M059J (cell line): ENCODE measurements at regions not wholly inside any gene's neighbourhood (a gene's known extent, or its start where the extent isn't known, plus 50 kb on each side); places are given as distances from the start of the nearest gene placed in this dataset.

ENCODE experiments used
- DNase-seq: peaks from one replicate; pipeline ENCODE4 v3.0.0-alpha.2; 2012; ENCODE audit warnings: low read depth

DNA sequence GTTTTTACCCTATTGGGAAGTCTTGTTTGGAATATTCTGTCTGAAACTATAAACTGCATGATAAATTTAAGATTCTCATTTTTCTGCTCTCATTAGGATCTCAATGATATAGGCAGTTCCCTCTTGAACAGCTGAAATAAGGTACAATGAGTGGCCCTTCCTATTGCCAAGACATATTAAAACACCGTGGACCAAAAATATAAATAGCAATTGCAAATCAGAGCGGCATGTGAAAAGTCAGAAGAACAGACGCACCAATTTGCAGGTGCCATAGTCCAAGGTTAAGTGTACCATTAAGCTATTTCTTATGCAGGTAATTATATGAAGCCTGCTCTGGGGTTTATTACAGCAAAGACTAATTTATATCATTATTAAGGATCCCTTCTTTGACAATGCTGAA, 920.8 kb upstream of the CELF2 start:
- DNase-seq, result no peak

DNA sequence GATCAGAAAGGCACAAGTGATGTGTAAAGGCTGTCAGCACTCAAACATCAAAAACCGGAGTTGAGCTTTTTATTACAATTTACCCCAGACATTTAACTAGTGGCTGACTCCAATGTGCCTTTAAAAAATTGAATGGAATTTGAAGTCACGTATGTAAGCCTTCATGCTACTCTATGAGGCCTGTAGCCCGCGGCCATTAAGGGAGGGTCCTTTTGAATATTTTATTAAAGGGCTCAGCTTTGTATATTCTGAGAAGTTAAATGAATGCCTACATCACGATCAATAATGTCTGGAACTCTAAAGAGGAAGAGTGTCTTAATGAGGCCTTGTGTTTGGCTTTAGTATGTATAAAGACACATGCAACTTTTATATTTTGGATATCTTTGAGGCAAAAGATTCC, 916.6 kb upstream of the CELF2 start:
- no peak for DNase-seq

DNA sequence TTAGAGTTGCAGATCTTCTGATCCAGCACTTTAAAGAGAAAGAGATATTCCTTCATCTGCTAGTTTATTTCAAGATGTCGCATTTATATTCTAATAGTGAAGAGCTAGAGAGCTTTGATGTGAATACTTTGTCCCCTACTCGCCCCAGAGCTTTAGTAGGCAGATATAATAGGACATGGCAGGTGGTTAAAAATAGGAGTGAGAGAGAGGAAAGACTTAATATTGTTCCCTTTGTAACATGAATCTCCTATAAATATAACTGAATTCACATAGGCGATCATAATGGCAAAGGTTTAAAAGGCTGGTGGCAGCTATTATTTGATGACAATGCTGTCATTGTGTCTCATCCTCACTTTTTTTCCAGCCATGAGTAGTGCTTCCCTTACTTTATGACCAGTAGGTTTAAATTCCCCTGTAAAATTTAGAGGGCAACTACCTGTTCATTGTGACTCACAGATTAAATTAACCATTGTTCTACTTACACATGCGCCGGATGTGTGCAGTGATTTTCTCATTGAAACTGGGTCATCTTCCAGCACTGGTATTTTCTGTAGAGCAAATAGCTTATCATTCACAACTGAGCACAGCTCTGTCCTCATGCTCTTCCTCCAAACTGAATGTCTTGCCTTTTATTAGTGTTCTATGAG, 906.7 kb upstream of the CELF2 start:
- no peak for DNase-seq

DNA sequence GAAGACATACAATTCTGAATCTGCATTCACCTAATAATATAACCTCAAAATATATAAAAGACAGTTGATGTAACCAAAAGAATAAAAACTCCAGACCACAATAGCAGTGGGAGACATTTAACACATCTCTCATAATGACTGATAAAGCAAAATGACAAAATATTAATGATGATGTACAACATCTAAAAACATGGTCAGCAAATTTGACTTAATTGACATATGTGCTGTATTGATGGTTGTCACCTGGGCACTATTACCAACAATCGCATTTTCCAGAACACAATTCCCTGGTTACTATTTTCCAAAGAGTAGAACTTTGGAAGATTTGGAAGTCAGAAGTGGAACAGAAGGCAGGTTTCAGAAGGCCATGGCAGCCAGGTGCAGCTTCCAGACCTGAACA, 899.5 kb upstream of the CELF2 start:
- no peak for DNase-seq

DNA sequence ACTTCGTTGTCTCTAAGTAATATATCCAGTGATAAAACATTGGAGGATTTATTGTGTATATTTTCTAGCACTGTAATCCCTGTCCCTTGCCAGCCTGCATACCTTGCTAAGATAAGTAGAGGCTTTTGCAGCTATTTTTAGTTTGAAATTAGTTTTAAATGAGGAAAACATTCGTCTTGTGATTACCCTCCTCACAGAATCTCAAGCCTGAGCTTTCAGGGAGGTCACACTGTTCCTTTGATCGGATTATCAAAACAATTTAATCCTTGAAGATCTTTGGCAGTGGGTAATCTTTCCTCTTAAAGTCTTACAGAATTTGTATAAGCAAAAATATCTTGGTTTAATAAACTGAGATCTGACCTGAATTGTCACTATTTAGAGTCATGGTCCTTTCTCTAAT, 897.0 kb upstream of the CELF2 start:
- DNase-seq, result no peak

DNA sequence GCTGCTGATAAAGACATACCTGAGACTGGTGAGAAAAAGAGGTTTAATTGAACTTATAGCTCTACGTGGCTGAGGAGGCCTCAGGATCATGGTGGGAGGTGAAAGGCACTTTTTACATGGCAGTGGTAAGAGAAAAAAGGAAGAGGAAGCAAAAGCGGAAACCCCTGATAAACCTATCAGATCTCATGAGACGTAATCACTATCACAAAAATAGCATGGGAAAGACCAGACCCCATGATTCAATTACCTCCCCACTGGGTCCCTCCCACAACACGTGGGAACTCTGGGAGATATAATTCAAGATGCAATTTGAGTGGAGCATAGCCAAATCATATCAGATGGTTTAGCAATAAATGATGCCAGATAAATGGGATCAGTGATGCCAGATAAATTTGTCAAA, 892.0 kb upstream of the CELF2 start:
- DNase-seq, result no peak

DNA sequence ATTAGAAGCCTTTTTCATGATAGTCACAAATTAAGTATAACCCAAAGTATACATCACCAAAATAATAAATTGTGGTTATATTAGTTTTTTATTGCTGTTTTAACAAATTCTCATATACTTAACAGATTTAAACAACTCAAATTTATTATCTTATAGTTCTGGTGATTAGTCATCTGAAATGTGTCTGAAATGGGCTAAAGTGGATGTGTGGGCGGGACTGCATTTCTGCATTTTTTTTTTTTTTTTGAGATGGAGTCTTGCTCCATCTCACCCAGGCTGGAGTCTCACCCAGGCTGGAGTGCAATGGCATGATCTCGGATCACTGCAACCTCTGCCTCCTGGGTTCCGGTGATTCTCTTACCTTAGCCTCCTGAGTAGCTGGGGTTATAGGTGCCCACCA, 891.5 kb upstream of the CELF2 start:
- DNase-seq, result no peak

DNA sequence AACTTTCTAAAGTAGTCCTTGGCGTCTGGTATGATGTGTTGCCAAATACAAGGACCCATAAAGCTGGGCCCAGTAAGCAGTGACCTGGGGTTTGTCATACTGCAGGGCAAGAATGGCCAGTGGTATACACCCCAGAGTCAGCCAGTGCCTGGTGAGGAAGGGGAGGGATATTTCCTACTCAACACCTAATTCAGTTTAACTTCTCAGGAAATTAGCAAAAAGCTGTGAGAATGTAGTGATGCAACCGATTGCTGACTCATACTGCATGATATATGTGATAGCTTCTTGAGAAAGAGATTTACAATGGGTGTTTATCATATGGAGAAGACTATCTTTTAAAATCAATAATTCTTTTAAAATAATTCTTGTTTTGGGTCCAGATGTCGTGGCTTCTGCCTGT, 889.3 kb upstream of the CELF2 start:
- DNase-seq, result no peak

DNA sequence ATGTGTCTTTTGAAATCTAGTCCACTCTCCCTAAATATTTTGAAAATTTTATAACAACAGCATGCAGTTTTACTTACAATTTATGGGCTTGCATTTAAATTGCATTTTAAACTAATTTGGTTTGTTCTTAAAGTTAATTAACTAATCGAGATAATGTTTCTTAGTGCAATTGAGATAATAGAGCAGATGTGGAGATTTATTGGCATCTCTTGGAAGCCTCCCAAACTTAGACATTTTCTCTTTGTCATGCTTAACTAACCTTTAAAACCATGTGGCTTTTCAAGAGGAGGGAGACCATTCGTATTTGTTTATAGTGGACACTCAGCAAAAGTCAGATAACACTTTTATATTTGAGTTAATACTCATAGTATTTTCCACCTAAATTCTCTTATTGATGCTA, 887.0 kb upstream of the CELF2 start:
- DNase-seq, result no peak

DNA sequence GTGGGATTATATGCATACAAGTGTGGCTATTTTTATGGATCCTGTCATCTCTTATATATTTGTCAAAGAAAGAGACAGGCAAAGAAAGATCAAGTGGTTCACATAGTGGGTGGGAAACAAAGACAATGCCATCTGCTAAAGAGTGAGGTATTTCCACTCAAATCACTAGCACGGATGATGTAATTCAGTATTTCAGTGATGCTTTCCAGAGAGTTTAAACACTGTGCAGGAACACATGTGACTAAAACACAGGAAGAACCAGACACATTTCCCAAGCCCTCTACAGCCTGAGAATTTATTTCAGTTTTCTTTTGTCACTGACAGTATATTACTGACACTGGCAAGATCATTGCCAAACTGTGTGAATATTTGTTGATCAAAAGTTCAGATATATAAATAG, 885.7 kb upstream of the CELF2 start:
- no peak for DNase-seq

DNA sequence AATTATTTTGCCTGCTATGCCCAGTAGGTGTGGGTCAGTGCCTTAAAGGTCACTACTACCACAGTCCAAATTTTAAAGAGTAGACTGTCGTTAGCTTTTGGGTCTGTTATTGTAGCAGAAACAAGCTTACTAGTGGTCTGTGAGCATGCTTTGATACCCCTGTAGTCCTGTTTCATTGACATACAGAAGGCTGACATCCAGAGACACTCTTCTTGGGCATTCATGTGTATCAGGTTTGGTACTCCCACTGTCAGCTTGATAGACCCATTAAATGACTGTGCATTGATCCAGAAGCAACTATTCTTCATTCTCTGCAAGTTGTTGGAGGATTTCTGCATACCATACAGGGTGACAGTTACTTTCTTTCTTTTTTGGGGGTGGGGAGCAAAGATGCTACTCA, 884.4 kb upstream of the CELF2 start:
- DNase-seq, result no peak

DNA sequence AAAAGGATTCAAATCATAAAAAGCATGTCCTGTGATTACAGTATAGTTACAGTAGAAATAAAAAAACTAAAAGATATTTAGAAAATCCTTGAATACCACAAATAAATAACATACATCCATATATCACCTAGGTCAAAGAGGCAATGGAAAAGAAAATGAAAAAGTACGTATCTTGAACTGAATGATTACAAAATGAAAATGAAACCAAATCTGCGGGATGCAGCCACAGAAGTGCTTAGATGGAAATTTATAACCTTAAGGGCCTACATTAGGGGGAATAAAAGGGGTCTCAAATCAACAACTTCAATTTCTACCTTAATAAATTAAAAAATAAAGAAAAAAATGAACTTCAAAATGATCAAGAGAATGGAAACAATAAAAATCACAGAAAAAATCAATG, 879.0 kb upstream of the CELF2 start:
- no peak for DNase-seq

DNA sequence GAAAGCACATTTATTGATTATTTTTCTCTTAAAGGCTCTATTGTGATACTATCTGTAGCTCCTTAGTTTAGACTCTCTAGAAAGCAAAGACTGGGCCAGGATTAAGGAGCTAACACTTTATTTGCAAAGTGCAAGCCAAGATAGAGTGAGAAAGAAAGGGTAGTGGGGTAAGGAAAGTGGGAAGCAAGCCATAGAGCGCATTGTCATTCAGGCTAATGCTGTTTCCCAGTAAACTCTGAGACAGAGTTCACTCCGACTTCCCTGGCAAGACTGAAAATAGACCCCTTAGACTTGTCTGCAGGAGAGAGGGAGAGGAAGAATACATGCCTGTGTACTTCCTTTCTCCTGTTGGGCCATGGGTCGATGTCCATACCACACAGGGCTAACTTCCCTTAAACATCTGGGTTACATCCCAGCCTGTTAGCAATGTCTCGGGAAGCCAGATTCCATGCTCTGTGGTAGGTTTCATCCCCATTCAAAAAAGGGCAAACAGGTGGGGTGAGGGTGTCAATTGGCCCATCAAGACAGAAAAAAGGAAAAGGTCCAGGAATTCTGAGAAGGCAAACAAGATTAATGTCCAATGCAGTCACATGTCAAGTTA, 875.8 kb upstream of the CELF2 start:
- no peak for DNase-seq

DNA sequence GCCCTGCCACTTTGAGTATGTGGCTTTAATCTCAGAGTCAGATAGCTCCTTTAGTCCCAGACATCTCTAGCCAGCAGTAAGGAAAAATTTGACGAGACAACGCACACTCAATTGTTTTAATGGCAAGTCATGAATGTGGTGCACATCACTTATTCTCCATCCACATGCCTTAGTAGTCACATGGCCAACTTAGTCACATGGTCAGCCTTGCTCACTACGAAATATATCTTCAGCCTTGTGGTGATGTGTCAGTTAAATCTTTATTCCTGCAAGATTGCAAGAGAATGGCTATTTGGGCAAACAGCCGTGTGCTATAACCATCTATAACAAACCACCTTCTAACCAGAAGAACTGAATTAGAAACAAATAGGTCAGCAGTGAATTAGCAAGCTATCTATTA, 871.1 kb upstream of the CELF2 start:
- DNase-seq, result no peak

DNA sequence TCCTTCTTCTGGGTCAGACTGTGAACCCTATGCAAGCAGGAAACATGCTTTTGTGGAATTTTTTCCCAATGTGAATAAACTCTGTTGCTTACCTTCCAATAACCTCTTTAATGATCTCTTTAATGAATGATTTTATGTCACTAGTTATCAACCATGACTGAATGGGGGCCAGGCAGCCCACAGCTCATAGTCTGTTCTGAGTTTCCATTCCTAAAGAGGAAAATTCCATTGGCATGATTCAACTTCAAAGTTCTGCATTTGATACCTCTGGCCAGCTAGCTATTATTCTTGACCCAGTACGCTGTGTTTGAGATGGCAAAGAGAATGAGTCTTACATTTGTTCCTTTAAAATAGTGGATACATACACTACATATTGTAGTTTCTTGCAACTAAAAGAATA, 867.8 kb upstream of the CELF2 start:
- no peak for DNase-seq

DNA sequence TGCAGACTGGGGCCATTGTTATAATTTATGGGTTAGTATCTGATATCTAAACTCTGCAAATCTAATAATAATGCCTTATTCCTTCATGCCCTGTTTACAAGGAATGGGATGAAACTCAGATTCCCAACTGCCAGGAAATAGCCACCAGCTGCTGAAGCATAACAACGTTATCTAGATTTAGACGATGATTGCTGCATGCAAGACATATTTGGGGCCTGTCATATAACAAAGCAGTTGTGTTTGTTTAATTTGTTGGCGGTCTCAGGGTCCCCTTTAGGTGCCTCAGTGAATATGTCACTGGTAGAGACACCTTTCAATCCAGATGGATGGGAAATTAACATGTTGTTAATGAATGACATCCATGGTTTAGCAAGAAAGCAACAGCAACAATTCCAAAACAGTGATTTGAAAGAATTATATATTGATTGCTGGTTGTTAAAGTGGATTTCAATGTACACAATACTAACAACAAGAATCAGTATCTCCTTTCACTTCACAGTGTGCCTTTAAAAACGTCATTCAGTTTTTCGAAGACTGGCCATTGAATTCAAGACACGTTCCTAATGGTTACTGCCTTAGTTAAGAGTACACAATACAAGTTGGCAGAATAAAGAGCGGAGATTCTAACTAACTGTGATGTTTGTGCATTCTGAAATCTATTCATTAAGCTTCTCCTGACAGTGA, 860.6 kb upstream of the CELF2 start:
- no peak for DNase-seq

DNA sequence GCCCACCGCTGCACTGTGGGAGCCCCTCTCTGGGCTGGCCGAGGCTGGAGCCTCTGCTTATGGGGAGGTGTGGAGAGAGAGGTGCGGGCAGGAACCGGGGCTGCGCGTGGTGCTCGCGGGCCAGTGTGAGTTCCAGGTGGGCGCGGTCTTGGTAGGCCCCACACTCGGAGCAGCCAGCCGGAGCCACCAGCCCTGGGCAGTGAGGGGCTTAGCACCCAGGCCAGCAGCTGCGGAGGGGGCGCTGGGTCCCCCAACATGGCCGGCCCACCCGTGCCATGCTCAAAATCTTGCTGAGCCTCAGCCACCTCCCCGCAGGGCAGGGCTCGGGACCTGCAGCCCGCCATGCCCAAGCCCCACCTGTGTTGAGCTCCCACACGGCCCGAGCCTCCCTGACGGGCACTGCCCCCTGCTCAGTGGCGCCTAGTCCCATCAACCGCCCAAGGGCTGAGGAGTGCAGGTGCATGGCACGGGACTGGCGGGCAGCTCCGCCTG, 856.8 kb upstream of the CELF2 start:
- DNase-seq, result no peak

DNA sequence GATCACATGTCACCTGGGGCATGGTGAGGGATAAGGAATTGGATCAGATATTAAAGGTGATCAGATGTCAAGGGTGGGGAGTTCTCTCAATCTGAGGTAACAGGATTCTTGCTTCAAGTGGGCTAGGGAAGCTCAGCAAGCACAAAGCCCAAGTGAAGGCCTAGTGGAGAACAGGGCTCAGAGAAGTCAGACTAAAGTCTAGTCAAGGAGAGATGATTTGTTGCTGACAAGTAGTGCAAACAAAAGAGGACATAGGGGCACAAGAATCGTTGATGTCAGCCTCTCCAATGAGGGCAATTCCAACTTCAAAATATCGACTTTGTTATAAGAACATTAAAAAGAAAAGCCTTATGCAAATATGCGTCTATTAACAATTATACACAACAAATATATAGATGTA, 852.8 kb upstream of the CELF2 start:
- no peak for DNase-seq

DNA sequence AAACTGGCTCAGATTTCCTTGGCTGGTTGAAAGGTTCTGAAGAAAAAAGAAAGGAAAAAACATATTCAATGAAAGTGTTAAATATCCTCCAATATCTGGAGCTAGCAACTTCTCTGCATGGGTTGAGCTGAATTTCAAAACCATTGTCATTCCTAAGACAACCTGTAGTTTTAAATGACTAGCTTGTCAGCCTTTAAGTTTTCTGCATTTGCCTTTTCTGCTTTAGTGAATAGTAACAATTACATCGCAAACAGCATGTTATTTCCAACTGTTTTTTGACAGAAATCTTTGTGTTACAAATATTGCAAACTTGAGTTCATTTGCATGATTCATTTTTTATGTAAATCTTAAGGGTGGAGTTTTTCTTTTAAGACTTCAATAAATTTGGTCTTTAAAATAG, 852.3 kb upstream of the CELF2 start:
- DNase-seq, result no peak

DNA sequence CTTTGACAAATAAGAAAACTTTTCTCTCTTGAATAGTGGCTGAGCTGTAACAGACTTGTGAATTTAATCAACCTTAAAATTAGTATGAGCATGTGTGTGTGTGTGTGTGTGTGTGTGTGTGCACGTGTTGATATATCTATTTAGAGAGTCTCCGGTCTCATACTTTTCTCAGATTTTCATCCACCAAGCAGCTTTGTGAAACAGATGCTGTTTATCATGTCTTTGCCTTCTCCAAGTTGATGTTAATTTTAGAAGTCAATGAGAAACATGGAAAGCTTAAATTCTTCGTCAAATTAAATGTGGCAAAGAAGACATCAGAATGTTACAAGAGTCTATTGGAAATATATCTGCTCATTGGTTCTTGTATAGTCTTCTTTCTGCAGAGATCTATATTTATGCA, 839.2 kb upstream of the CELF2 start:
- no peak for DNase-seq

DNA sequence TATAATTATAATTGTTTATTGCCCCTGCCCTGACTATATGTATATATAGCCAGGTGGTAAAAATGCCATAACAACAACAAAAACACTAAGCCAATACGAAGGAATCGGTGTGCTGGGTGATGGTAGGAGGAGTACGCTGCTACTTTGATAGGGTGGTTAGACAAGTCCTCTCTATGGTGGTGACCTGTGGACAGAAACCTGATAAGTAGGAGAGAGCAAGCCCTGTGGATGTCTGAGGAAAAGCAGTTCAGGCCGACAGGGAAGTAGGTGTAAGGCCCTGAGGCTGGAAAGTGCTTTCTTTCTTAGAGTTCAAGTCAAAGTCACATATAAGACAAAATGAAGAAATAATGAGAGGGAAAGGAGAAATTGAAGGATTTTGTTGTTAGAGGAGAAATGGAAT, 823.8 kb upstream of the CELF2 start:
- no peak for DNase-seq

DNA sequence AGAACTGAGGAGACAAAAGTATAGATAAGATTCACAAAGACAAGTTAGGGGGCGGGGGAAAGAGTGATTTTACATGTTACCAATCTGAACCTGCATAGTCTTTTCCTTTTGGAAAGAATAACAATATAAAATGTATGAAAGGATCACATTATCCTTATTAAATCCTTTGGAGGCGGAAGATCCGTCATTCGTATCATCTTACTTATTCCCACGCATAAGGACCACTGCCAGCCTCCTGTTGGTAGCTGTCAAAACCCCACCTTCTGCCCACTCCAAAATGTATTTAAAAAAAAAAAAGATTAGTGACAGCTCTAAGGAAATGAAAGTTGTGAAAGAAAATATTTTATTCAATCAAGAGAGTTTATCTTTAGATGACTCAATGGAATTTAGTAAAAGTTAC, 821.0 kb upstream of the CELF2 start:
- DNase-seq, result no peak

DNA sequence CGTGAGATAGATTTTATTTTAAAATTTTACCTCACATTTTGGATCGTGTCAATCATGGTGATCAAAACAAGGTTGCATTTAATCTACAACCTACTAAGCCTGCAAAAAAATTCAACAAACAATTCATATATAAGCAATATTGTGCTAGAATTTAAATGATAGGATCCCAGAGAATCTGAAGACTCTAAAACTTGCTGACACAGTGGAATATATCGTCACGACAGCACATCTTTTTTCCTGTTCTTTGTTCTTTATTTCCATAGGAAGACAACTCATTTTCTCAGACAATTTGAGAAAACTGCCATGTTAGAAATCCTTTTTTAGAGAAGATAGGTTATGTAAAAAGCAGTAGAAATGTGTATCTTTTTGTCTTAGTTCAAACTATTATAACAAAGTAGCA, 820.2 kb upstream of the CELF2 start:
- no peak for DNase-seq

DNA sequence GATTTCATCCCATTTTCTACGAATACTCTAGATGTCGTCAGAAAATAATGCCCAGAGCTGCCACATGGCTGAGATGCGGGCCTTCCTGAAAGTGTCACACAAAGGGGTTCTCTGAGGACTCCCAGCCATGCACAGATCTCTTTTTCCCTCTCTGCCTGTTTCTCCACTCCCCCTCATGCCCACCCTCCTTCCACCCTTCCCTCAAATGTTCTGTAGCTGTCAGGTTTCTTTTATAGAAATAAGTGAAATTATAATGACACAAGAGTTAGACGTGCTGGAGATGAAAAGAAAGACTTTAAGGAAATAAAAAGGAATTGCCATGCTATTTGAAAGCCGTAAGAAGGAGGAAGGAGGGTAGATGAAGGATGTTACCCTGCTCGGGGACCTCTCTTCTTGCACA, 819.3 kb upstream of the CELF2 start:
- no peak for DNase-seq
